GM12878 (cell line): ENCODE measurements at regions not wholly inside any gene's neighbourhood (a gene's known extent, or its start where the extent isn't known, plus 50 kb on each side); places are given as distances from the start of the nearest gene placed in this dataset.

Source experiments
- ATAC-seq: fragments of 200-7000 bp; cut with Tn5 transposase; 3 replicates; pipeline ENCODE4 v1.9.1; 2020; ENCODE audit warnings: mild to moderate bottlenecking, moderate library complexity
- BruUV-seq: library from RNA; stranded (reverse); fragments of 400-500 nt; replicated peaks from 2 replicates; lab custom pipeline; 2021; lab: Mats Ljungman, UMichigan
- CTCF ChIA-PET: fragments of 300-600 bp; sonication (Branson Sonifier 250); formaldehyde crosslinking; extraction: SDS; loops from one replicate; lab custom pipeline; 2021; ENCODE audit warnings: inconsistent platforms; lab: Yijun Ruan, JAX
- POLR2A ChIA-PET: fragments of 350-600 bp; formaldehyde crosslinking; extraction: SDS; loops from one replicate; lab custom pipeline; 2021; ENCODE audit warnings: inconsistent platforms; lab: Charles Lee
- RAD21 ChIA-PET: fragments of 300-600 bp; sonication (Branson Sonifier 250); formaldehyde crosslinking; loops from one replicate; lab custom pipeline; 2023; ENCODE audit warnings: antibody characterized with exemption; ENCODE audit not compliant: unreplicated experiment; lab: Charles Lee
- SMC1A ChIA-PET: fragments of 300-600 bp; sonication (Branson Sonifier 250); formaldehyde crosslinking; loops from one replicate; lab custom pipeline; 2023; ENCODE audit not compliant: unreplicated experiment, uncharacterized antibody; lab: Charles Lee
- DNase-seq: peaks from one replicate; pipeline ENCODE4 v3.0.0-alpha.2; 2011; ENCODE audit warnings: low read depth, low spot score
- FAIRE-seq: peaks from 3 replicates; lab custom pipeline; 2011; peaks lifted over from hg19 to GRCh38; lab: Jason Lieb, UNC
- H2AFZ ChIP-seq: 2 replicates; pipeline ENCODE4 v1.6.0; 2011; ENCODE audit warnings: low read depth, low read length, control low read depth; ENCODE audit not compliant: control insufficient read depth
- H3K27ac ChIP-seq: 2 replicates; pipeline ENCODE4 v1.5.1; 2011; ENCODE audit warnings: control low read depth; ENCODE audit not compliant: control insufficient read depth, insufficient read depth
- H3K27me3 ChIP-seq, 2 experiments: replicated peaks in 1 of 2; 2 replicates each; pipeline versions ENCODE4 v1.6.0 to v1.6.1; 2011; ENCODE audit warnings: low read length in 1 of 2; ENCODE audit not compliant: control insufficient read depth in 2 of 2, insufficient read depth in 2 of 2
- H3K36me3 ChIP-seq, 2 experiments: 2 replicates each; pipeline ENCODE4 v1.5.1; 2011; ENCODE audit warnings: low read length in 1 of 2; ENCODE audit not compliant: control insufficient read depth in 2 of 2, insufficient read depth in 2 of 2
- H3K4me1 ChIP-seq: 2 replicates; pipeline ENCODE4 v1.6.1; 2011; ENCODE audit warnings: mild to moderate bottlenecking, low read length, moderate library complexity, mixed read lengths; ENCODE audit not compliant: control insufficient read depth, insufficient read depth
- H3K4me2 ChIP-seq: 2 replicates; pipeline ENCODE4 v1.6.0; 2011; ENCODE audit warnings: control low read depth; ENCODE audit not compliant: control insufficient read depth, insufficient read depth
- H3K4me3 ChIP-seq: fragments of 200-600 bp; sonication (generic); 2 replicates; pipeline ENCODE4 v1.5.1; 2016
- H3K79me2 ChIP-seq: 2 replicates; pipeline ENCODE4 v1.6.0; 2011; ENCODE audit warnings: low read length; ENCODE audit not compliant: control insufficient read depth, insufficient read depth
- H3K9ac ChIP-seq: 2 replicates; pipeline ENCODE4 v1.8.0; 2011; ENCODE audit warnings: low read length, control low read depth, mixed read lengths; ENCODE audit not compliant: control insufficient read depth, insufficient read depth
- H3K9me3 ChIP-seq: replicated peaks from 3 replicates; pipeline ENCODE4 v1.5.1; 2011; ENCODE audit warnings: mild to moderate bottlenecking, low read length; ENCODE audit not compliant: control insufficient read depth, insufficient read depth
- H4K20me1 ChIP-seq: 2 replicates; pipeline ENCODE4 v1.6.0; 2011; ENCODE audit not compliant: control insufficient read depth, insufficient read depth
- BACH1 ChIP-seq: fragments of 450-650 bp; IDR thresholded peaks from 2 replicates; pipeline ENCODE4 v1.6.1; 2017; ENCODE audit warnings: mild to moderate bottlenecking, borderline replicate concordance
- CBX5 ChIP-seq: sonication (generic); IDR thresholded peaks from 2 replicates; pipeline ENCODE4 v1.6.1; 2016; ENCODE audit warnings: low read depth, moderate library complexity, mild to moderate bottlenecking, inconsistent platforms
- CEBPZ ChIP-seq: fragments of 150-350 bp; IDR thresholded peaks from 2 replicates; pipeline ENCODE4 v1.6.1; 2016; ENCODE audit warnings: low read depth, low read length
- CHD2 ChIP-seq: IDR thresholded peaks from 2 replicates; pipeline ENCODE4 v1.6.1; 2011; ENCODE audit warnings: low read depth, low read length, improper control_type of control experiment, borderline replicate concordance
- EGR1 ChIP-seq, 2 experiments: IDR thresholded peaks; 1 replicate in 1 of 2; 2 replicates in 1 of 2; pipeline ENCODE4 v1.6.1; 2011 to 2012; ENCODE audit warnings: low read depth in 2 of 2, low read length in 2 of 2, borderline replicate concordance in 1 of 2, mild to moderate bottlenecking in 1 of 2, moderate library complexity in 1 of 2
- HCFC1 ChIP-seq: fragments of 150-350 bp; IDR thresholded peaks from 2 replicates; pipeline ENCODE4 v1.6.1; 2014; ENCODE audit warnings: low read length
- HDAC2 ChIP-seq: fragments of 200-600 bp; sonication (generic); IDR thresholded peaks from 2 replicates; pipeline ENCODE4 v1.6.1; 2017
- HDAC6 ChIP-seq: fragments of 200-600 bp; sonication (generic); IDR thresholded peaks from one replicate; pipeline ENCODE4 v1.8.0; 2017; ENCODE audit warnings: antibody characterized with exemption; ENCODE audit not compliant: unreplicated experiment
- IKZF1 ChIP-seq: fragments of 450-650 bp; conservative IDR thresholded peaks from 2 replicates; pipeline ENCODE4 v1.6.1; 2017; ENCODE audit warnings: antibody characterized with exemption, mild to moderate bottlenecking
- KLF5 ChIP-seq: fragments of 450-650 bp; IDR thresholded peaks from 2 replicates; pipeline ENCODE4 v1.6.1; 2014; ENCODE audit warnings: mild to moderate bottlenecking; ENCODE audit not compliant: partially characterized antibody
- MEF2A ChIP-seq: IDR thresholded peaks from 2 replicates; pipeline ENCODE4 v1.6.1; 2011; ENCODE audit warnings: low read depth, mild to moderate bottlenecking, low read length, moderate library complexity; ENCODE audit not compliant: insufficient read depth
- NFYA ChIP-seq: IDR thresholded peaks from 2 replicates; pipeline ENCODE4 v1.6.1; 2011; ENCODE audit warnings: low read depth, mild to moderate bottlenecking, low read length, improper control_type of control experiment, borderline replicate concordance
- PBX3 ChIP-seq: IDR thresholded peaks from 2 replicates; pipeline ENCODE4 v1.6.1; 2011; ENCODE audit warnings: mild to moderate bottlenecking, low read depth, low read length, moderate library complexity; ENCODE audit not compliant: insufficient replicate concordance
- RCOR1 ChIP-seq: conservative IDR thresholded peaks from 2 replicates; pipeline ENCODE4 v1.6.1; 2012; ENCODE audit warnings: low read depth, low read length, improper control_type of control experiment
- SKIL ChIP-seq: fragments of 450-650 bp; IDR thresholded peaks from 2 replicates; pipeline ENCODE4 v1.6.1; 2017; ENCODE audit warnings: mild to moderate bottlenecking, low read depth, inconsistent platforms; ENCODE audit not compliant: poor library complexity, severe bottlenecking
- SREBF2 ChIP-seq: IDR thresholded peaks from 2 replicates; pipeline ENCODE4 v1.6.1; 2012; ENCODE audit warnings: mild to moderate bottlenecking, low read length
- ZZZ3 ChIP-seq: IDR thresholded peaks from 2 replicates; pipeline ENCODE4 v1.6.1; 2011; ENCODE audit warnings: low read depth; ENCODE audit not compliant: control insufficient read depth, insufficient read length
- WGBS: methylation state at CpG from one replicate; pipeline ENCODE4 v1.1.6; 2016; ENCODE audit warnings: low lambda C conversion rate; ENCODE audit not compliant: insufficient replicate concordance, insufficient coverage; ENCODE audit errors: missing lambda C conversion rate; 5-methylcytosine and 5-hydroxymethylcytosine counted together
- in situ Hi-C: fragments of 300-500 bp; cut with MboI; formaldehyde crosslinking; loops from 9 replicates; pipeline ENCODE4 v1.14.3; 2018; ENCODE audit warnings: mixed read lengths
- intact Hi-C: fragments of 100-400 bp; cut with micrococcal nuclease; formaldehyde crosslinking; loops from one replicate; pipeline ENCODE4 v1.14.2; 2022; ENCODE audit not compliant: unreplicated experiment

- no peak for TF ChIP-seq HDAC6
- TF ChIP-seq EGR1 (IDR thresholded peaks at IDR 0.05; ENCODE audit: borderline replicate concordance in 1 of 2, low read depth in 2 of 2, low read length in 2 of 2) = no peak
- TF ChIP-seq HDAC2 = no peak
- TF ChIP-seq SKIL = no peak
- no peak for TF ChIP-seq RCOR1
- no peak for TF ChIP-seq KLF5
- no peak for TF ChIP-seq CEBPZ
- TF ChIP-seq HCFC1 = no peak
These were observed 160.2 kb upstream of the ZC4H2 start (continued) for GRCh38 chrX:65136424-65136823.

- RAD21 ChIA-PET = no interaction called here
- Histone ChIP-seq H3K27ac (no peak overlapping the region), H3K4me1 (no peaks in the 10 kb centered on the region), H3K79me2 (no peaks in the 10 kb centered on the region), H3K9ac (no peak overlapping the region), H4K20me1 (no peaks in the 10 kb centered on the region), H3K4me2 (no peak overlapping the region), H3K9me3 (no peaks in the 10 kb centered on the region), H2AFZ (no peak overlapping the region), H3K27me3 (no peaks in the 10 kb centered on the region), H3K36me3 (no peaks in the 10 kb centered on the region), H3K4me3 (no peak overlapping the region)
- intact Hi-C loops (no loop called here), in situ Hi-C loops (no loop called here)
- POLR2A ChIA-PET = no interaction called here
- CTCF ChIA-PET = no interaction called here
- FAIRE-seq = no peak
- BruUV-seq = no TSS peak
- 2% methylated on average over 3 of the region's 3 CpGs for WGBS
- DNase-seq = no peak
- SMC1A ChIA-PET = no interaction called here
- ATAC-seq = no peak
- TF ChIP-seq CHD2 (no peak), MEF2A (no peak), IKZF1 (no peak), BACH1 (no peak), CBX5 (no peak), PBX3 (no peak), ZZZ3 (no peak), NFYA (no peak), SREBF2 (no peak)
These were observed 151.6 kb upstream of the ZC4H2 start for GRCh38 chrX:65127842-65128241.
